ENCODE measurements at regions not wholly inside any gene's neighbourhood (a gene's known extent, or its start where the extent isn't known, plus 50 kb on each side); places are given as distances from the start of the nearest gene placed in this dataset.
"Not testable (repeated sequence)": the region's sequence is repeated elsewhere in the genome, so short reads cannot be mapped to it uniquely, and the experiment has no call there.

GRCh38 chr18:22064581-22064980, 104.8 kb upstream of the GATA6 start:
- Histone ChIP-seq H3K4me1 (no peaks in the 10 kb centered on the region), H3K27me3 (no peaks in the 10 kb centered on the region), H3K36me3 (no peaks in the 10 kb centered on the region), H3K4me3 (no peak overlapping the region), H3K9me3 (no peaks in the 10 kb centered on the region), H3K27ac (no peak overlapping the region)
- DNase-seq (no peak), ATAC-seq (no peak)
- intact Hi-C loops (cut with DNase I) = no loop called here
- 77% methylated on average over 7 of the region's 7 CpGs for WGBS (ENCODE audit: insufficient coverage, low coverage, low lambda C conversion rate, missing lambda C conversion rate)
- TF ChIP-seq POLR2A (IDR thresholded peaks at IDR 0.05) = no peak
- TF ChIP-seq CTCF (IDR thresholded peaks at IDR 0.05) = no peak

GRCh38 chr18:22065311-22065710, 104.1 kb upstream of the GATA6 start:
- no peaks in the 10 kb centered on the region for H3K36me3 ChIP-seq
- no peaks in the 10 kb centered on the region for H3K4me1 ChIP-seq
- H3K27ac ChIP-seq = no peak overlapping the region
- intact Hi-C loops (cut with DNase I) = no loop called here
- no peaks in the 10 kb centered on the region for H3K9me3 ChIP-seq
- ATAC-seq (no peak), DNase-seq (no peak)
- TF ChIP-seq POLR2A (IDR thresholded peaks at IDR 0.05) = no peak
- no peak for TF ChIP-seq CTCF (IDR thresholded peaks at IDR 0.05)
- H3K27me3 ChIP-seq = no peaks in the 10 kb centered on the region
- WGBS (ENCODE audit: insufficient coverage, low coverage, low lambda C conversion rate, missing lambda C conversion rate) = 47% methylated on average over 4 of the region's 5 CpGs
- no peak overlapping the region for H3K4me3 ChIP-seq

- no peak for ATAC-seq
- Histone ChIP-seq H3K9me3 (no peaks in the 10 kb centered on the region), H3K27ac (no peak overlapping the region), H3K4me1 (no peaks in the 10 kb centered on the region), H3K4me3 (no peak overlapping the region), H3K36me3 (no peaks in the 10 kb centered on the region), H3K27me3 (no peaks in the 10 kb centered on the region)
- intact Hi-C loops (cut with DNase I) = no loop called here
- 84% methylated on average over 7 of the region's 9 CpGs for WGBS (ENCODE audit: insufficient coverage, low coverage, low lambda C conversion rate, missing lambda C conversion rate)
- DNase-seq = no peak
- TF ChIP-seq CTCF (IDR thresholded peaks at IDR 0.05) = no peak
- TF ChIP-seq POLR2A (IDR thresholded peaks at IDR 0.05) = no peak
Measured at GRCh38 chr18:22066083-22066485, 103.3 kb upstream of the GATA6 start.

- no peaks in the 10 kb centered on the region for H3K4me1 ChIP-seq
- no peaks in the 10 kb centered on the region for H3K27me3 ChIP-seq
- no peak overlapping the region for H3K27ac ChIP-seq
- intact Hi-C loops (cut with DNase I) = no loop called here
- H3K9me3 ChIP-seq = no peaks in the 10 kb centered on the region
- H3K36me3 ChIP-seq = no peaks in the 10 kb centered on the region
- ATAC-seq (no peak), DNase-seq (no peak)
- WGBS (ENCODE audit: insufficient coverage, low coverage, low lambda C conversion rate, missing lambda C conversion rate) = 96% methylated on average over 2 of the region's 2 CpGs
- no peak overlapping the region for H3K4me3 ChIP-seq
- no peak for TF ChIP-seq CTCF (IDR thresholded peaks at IDR 0.05)
- TF ChIP-seq POLR2A (IDR thresholded peaks at IDR 0.05) = no peak
Measured at GRCh38 chr18:22067109-22067508, 102.3 kb upstream of the GATA6 start.

GRCh38 chr18:22067682-22068081, 101.7 kb upstream of the GATA6 start:
- intact Hi-C loops (cut with DNase I) = no loop called here
- Histone ChIP-seq H3K4me1 (no peaks in the 10 kb centered on the region), H3K27ac (no peak overlapping the region), H3K4me3 (no peak overlapping the region), H3K27me3 (no peaks in the 10 kb centered on the region), H3K9me3 (no peaks in the 10 kb centered on the region), H3K36me3 (no peaks in the 10 kb centered on the region)
- TF ChIP-seq POLR2A (IDR thresholded peaks at IDR 0.05) = no peak
- TF ChIP-seq CTCF (IDR thresholded peaks at IDR 0.05) = no peak
- WGBS (ENCODE audit: insufficient coverage, low coverage, low lambda C conversion rate, missing lambda C conversion rate) = 93% methylated on average over 3 of the region's 3 CpGs
- ATAC-seq (no peak), DNase-seq (no peak)

GRCh38 chr18:22068784-22069183, 100.6 kb upstream of the GATA6 start:
- ATAC-seq; H3K27ac ChIP-seq; H3K27me3 ChIP-seq; H3K9me3 ChIP-seq; H3K4me3 ChIP-seq; H3K4me1 ChIP-seq; intact Hi-C loops (cut with DNase I); H3K36me3 ChIP-seq; DNase-seq: not testable (repeated sequence)
- WGBS (ENCODE audit: insufficient coverage, low coverage, low lambda C conversion rate, missing lambda C conversion rate) = 94% methylated on average over 2 of the region's 2 CpGs
